NCI-H2029 (cell line): ENCODE measurements at regions not wholly inside any gene's neighbourhood (a gene's known extent, or its start where the extent isn't known, plus 50 kb on each side); places are given as distances from the start of the nearest gene placed in this dataset.

Experiments used
- DNase-seq: peaks from one replicate; lab custom pipeline; 2025; lab: John Stamatoyannopoulos, UW

GRCh38 chr11:134687548-134687947 is 275.5 kb upstream of the B3GAT1 start:
- DNase-seq, result no peak

- DNase-seq, result no peak
These were observed 274.5 kb upstream of the B3GAT1 start for GRCh38 chr11:134686460-134687061.

GRCh38 chr11:134685793-134686380 is 273.8 kb upstream of the B3GAT1 start:
- no peak for DNase-seq

GRCh38 chr11:134684576-134684975 is 272.5 kb upstream of the B3GAT1 start:
- no peak for DNase-seq

GRCh38 chr11:134683860-134684259 is 271.8 kb upstream of the B3GAT1 start:
- DNase-seq, result no peak

- DNase-seq, result no peak
These were observed 270.5 kb upstream of the B3GAT1 start for GRCh38 chr11:134682577-134682976.

GRCh38 chr11:134679592-134679991 is 267.6 kb upstream of the B3GAT1 start:
- no peak for DNase-seq

- DNase-seq, result no peak
These were observed 266.7 kb upstream of the B3GAT1 start for GRCh38 chr11:134678744-134679143.

GRCh38 chr11:134677891-134678551 is 266.0 kb upstream of the B3GAT1 start:
- DNase-seq, result no peak

- DNase-seq, result no peak
These were observed 265.4 kb upstream of the B3GAT1 start for GRCh38 chr11:134677397-134677822.

- DNase-seq, result no peak
These were observed 264.7 kb upstream of the B3GAT1 start for GRCh38 chr11:134676516-134677287.

GRCh38 chr11:134675983-134676382 is 263.9 kb upstream of the B3GAT1 start:
- DNase-seq, result no peak

- DNase-seq, result no peak
These were observed 262.9 kb upstream of the B3GAT1 start for GRCh38 chr11:134674974-134675373.

- no peak for DNase-seq
These were observed 258.9 kb upstream of the B3GAT1 start for GRCh38 chr11:134670961-134671370.

- DNase-seq, result no peak
These were observed 258.3 kb upstream of the B3GAT1 start for GRCh38 chr11:134670247-134670782.

- DNase-seq, result no peak
These were observed 257.8 kb upstream of the B3GAT1 start for GRCh38 chr11:134669796-134670195.

- no peak for DNase-seq
These were observed 256.8 kb upstream of the B3GAT1 start for GRCh38 chr11:134668796-134669195.

- DNase-seq, result no peak
These were observed 256.0 kb upstream of the B3GAT1 start for GRCh38 chr11:134668076-134668475.

- DNase-seq, result no peak
These were observed 255.5 kb upstream of the B3GAT1 start for GRCh38 chr11:134667505-134667904.

GRCh38 chr11:134667175-134667500 is 255.1 kb upstream of the B3GAT1 start:
- DNase-seq, result no peak

GRCh38 chr11:134666273-134667174 is 254.5 kb upstream of the B3GAT1 start:
- no peak for DNase-seq
